Left hindlimb (tissue), 1 donor: ENCODE measurements at regions not wholly inside any gene's neighbourhood (a gene's known extent, or its start where the extent isn't known, plus 50 kb on each side); places are given as distances from the start of the nearest gene placed in this dataset.

Experiments used
- DNase-seq: peaks from one replicate; pipeline ENCODE4 v3.0.0-alpha.2; 2018

DNA sequence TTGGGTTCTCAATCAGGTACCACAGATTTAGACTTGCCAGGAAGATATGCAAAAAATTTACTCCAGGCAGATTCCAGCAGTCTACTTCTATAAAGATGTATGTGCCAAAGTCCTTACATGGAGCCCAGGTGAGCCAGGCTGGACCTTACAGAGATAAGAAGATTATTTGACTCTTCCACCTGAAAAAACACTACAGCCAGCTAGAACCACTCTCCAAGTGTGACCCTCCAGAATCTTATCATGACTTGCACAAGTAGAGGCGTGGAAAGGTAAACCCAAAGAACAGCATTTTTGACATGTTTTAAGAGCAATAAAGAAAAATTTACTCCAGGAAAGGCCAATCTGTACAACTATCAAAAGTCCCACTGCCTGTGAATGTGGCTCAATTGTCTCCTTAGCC is 146.8 kb upstream of the DPT start:
- DNase-seq, result no peak

DNA sequence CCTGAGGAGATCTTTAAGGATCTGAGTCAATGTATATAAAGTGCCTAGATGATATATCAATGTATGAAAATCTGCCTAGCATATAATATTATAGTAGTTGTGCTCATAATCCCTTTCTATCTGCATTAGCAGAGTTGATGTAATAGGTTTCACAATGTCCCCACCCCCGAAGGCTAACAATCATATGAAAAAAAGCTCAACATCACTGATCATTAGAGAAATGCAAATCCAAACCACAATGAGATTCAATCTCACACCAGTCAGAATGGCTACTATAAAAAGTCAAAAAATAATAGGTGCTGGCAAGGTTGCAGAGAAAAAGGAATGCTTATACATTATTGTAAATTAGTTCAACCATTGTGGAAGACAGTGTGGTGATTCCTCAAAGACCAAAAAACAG is 147.8 kb upstream of the DPT start:
- DNase-seq, result no peak

DNA sequence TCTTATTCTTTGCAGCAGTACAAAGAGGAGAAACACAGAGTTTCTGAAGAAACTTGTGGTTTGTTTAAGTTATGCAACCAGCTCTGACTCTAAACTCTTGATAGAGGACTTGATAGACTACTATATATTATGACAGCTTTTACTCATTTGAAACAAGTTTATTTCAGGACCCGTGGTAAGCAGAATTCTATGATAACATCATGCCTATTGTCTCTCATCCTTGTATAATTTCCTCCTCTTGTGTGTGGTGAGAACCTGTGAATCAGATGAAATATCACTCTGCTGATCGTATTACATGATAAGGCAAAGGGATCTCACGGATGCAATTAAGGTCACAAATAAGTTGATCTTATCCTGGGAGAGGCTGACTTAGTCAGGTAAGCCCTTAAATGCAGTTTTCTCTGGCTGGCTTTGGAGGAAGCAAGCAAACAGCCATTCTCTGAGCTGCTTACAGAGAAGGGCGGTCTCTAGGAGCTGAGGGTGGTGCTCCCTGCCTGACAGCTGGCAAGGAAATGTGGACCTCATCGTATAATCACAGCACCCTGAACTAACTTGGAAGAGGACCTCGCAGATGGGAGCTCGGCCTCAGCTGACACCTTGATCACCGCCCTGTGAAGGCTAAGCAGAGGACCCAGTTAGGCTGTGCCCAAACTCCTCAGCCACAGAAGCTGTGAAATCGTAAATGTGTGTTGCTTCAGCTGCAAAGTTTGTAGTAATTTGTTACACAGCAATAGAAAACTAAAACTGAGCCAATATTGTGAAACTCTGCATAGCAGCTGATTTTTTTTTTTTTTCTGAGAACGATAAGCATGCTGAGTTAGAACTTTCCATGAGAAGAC is 151.1 kb upstream of the DPT start:
- no peak for DNase-seq

DNA sequence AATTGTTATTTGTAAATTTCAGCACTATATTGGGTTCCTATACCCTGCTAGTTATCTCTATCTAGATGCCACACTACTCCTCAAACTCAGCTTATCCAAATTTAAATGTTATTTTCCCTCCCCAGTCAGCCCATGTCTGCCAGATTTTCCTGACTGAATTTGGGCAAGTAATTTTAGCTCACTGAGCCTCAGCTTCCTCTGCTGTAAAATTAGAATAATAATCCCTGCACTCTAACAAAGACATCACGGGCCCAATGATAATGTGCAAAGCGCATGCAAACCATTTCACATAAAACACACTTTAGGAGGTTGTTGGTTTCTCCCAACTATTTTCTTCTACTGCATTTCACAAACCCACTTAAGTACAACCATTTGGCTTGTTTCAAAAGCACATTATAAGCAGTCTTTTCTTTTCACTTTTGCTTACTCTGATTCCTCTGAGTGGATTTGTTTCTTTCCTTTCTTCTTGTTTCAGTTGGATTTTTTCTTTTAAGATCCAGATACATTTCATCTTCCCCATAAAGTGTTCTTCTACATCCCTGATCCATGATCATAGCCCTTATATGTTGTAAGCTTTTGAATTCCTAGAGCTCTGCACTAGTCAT is 152.8 kb upstream of the DPT start:
- no peak for DNase-seq

DNA sequence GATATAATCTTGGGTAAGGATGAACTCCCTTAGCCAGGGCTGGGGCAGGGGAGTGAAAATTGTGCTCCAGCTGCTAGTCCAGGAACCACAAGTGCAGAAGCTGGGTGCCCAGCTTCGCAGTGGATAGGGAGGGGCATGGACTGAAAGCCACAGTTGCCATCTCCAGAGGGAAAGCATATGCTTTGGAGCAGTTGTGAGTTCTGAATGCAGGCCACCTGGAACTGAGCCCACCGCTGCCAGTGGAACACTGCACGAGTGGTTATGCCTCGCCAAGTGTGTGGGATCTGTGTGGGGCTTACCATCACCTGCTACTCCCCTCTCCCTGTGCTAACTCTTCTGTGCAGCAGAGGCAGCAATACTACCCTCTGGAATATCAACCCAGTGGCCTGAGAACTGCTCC is 158.4 kb upstream of the DPT start:
- DNase-seq, result no peak

DNA sequence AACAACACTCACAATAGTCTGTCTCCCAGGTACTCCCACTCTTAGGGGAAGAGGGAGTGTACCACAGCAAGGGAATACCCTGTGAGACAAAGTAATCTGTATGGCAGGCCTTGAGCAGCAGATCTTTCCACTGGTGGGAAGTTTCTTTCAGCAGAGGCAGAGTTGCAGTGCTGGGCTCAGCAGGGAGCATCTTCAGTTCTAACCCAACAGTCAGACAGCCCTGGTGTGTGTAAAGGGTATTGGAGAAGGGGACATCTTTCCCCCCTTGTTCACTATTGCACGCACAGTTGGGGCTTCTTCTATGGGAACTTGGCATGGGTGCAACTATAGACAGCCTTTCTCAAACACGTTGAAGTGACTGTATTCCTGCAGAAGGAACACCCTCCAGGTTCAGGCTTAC is 159.4 kb upstream of the DPT start:
- DNase-seq, result no peak

DNA sequence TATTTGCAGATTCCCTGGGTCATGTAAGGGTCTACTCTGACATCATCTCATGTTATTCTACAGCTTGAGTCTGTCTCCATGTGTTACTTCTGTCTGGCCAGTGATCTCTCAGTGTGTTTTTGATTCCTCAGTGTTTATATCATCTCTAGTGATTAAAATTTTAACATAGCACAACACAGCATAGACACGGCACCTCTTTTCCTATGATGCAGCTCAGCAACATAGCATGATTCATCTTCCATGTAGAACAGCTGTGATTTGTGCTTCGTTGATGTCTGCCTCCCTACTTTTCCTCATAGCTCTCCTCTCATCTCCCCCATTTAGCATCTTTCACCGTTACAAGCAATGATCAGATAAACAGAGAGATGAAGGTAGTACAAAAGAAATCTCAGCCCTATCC is 163.9 kb upstream of the DPT start:
- DNase-seq, result no peak

DNA sequence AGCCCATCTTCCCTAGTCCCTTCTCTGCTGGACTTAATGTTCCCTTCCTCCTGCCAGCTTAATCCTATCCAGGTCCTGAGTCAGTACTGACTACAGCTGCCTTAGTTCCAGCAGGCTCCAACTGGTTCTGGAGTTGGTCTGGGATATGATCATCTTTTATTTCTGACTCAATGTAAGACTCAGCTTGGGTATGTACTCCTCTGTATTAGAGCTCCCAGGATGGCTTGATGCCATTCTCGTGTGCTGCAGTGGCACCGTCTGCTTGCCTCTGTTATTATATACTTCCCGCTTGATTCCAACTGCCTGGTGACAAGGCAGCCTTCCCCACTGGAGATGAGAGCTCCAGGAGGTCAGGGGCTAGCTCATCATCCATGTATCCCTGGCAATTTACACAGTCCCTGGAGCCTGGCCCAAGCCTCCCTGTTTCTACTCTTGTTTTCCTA is 164.4 kb upstream of the DPT start:
- peak; percentile 60 for DNase-seq

DNA sequence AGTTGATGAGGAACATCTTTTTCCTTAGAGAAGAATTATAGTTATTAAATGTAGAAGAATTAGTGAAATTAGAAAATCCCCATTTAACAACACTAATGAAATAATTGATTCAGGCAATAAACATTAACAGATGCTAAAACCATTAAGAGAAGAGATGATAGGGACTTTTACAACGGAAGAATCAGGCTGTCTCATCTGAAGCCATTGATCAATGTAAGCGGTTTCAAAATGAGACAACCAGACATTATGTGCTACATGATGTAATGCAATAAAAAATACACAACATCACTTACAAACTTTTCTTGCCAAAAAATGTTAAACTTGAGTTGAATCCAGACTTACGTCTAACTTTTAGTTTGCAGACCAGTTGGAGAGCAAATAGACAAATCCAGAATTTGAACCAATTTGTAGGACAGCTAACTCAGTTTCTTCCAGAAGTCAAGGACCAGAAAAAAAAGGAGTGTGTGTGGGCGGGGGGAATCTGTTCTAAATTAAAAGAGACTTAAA is 165.4 kb upstream of the DPT start:
- DNase-seq, result no peak

DNA sequence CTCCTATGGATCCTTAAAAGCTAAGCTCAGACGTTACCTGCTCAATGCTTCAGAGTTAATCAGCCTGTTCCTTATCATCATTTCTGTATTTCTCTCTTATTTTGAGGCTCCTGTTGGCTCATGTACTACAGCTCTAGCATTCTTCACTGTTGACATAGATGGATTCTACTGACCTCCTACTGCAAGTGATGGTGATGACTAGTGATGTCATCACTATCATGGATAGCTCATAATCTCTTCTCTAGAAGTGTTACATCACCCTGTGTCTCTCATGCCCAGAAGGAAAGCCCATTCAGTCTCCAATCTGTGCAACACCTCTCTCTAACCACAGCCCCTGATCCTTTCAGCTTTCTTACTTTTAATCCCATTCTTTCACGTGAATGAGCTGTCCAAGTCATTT is 168.2 kb upstream of the DPT start:
- no peak for DNase-seq

DNA sequence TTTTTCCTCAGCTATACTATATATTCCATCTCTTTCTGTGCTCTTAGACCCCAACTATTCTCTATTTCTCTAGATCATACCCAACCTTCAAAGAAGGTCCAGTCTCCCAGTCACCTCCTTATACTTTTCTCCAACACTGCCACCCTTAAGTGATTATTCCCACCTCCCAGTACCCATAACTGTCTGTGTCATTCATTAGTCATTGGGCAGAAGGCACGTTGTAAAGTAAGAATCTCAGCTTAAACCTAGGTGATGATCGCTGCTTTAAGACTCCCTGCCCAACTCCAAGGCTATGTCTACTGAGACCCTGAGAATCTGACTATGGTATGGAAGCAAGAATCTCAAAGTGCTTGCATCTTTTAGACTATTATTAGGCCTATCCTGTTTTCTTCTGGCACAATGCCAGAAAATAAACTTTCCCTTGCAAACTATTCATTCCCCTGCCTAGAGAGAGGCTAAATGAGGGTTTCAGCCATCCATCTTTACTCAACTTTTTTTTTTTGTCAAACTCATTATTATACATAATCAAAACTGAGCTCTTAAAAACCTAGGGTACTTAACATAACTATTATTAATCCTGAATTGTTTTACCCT is 174.3 kb upstream of the DPT start:
- no peak for DNase-seq

DNA sequence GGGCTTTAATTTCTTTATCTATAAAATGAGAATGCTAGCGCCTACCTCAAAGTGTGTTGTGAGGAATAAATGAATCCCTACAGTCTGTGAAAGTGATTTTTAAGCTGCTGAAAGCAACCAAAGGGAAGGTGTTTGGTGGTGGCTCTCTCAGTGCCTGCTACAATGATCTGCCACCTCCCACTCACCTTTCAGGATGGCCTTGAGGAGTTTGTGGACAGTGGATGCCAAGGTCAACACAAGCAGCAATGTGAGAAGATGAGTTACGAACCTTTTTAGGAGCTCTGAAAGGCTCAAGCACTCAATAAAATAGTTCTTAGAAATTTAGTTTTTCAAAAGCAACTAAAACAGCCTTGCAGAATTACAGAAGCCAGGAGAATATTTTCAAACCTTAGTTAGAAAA is 176.6 kb upstream of the DPT start:
- DNase-seq, result no peak

DNA sequence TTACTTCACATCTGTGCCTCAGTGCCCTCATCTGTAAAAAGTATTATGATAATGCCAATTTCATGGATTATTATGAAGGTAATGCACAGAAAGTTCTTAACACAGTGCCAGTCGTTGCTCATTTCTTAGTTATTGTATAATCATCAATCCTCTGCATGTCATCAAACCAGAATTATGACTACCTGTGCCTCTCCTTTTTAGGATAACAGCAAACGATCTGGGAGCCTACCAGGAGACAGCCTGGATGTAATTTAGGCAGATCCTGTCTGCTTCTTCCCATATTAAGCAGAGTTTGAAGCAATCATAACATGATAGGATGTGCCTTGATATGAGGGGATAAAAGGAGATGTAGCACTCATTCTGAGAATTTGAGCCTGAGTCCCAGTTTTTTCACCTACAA is 177.4 kb upstream of the DPT start:
- no peak for DNase-seq

DNA sequence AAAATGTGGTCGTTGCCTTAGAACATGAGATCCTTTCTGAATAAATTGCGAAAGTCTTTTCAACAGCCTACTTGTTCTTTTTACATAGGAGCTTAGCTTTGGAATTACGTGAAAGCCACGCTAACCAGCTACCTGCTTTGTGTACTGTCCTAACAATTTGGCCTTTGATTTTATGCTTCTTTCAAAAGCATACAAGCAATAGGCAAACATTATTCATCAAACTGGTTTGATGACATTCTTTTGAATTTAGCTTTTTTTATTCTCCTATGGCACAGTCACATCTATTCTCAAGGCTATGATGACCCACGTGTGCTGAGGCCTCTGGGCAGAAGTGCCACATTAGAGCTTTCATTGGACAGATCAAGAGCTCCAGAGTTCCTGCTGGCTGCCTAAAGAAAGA is 178.0 kb upstream of the DPT start:
- no peak for DNase-seq

DNA sequence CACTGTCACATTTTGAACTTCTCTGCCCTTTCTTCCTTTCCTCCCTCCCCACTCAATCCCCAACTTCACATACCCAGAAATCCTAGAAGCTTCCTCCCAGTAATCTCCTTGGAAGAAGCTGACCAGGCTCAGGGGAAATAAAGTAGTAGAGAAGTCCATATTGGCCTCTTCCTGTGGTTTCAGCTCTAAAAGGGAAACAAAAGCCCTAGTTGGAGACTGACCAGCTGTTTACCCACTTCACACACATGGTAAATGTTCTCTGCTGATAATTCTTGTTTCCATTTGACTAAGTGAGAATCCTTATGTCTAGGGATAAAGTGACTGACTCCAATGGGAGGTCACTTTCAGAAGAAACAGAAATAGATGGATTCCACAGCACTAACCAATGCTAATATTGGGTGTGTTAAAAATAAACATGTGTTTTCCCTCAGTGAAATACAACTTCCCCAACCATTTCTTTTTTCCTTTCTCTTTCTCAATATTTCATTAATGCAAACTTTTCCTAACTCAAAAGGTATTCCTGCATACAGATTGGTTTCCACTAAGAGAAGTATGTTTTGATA is 178.9 kb upstream of the DPT start:
- DNase-seq, result no peak

DNA sequence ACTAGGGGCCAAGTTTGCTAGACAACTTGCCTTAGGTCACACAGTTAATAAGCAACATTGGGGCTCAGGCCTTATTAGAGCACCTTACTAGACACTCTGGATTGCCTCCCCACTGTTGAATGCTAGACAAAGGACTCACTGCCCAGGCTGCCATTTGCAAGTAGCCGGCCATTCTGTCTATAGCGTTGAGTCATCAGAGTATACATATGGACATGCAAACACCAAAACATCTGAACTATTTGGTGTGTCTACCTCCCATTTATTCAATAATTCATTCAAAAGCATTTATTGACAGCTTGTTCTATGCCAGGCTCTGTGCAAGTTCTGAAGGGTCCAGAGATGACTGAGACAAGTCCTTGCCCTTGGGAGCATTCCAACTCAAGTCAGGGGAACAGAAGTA is 181.4 kb upstream of the DPT start:
- no peak for DNase-seq

DNA sequence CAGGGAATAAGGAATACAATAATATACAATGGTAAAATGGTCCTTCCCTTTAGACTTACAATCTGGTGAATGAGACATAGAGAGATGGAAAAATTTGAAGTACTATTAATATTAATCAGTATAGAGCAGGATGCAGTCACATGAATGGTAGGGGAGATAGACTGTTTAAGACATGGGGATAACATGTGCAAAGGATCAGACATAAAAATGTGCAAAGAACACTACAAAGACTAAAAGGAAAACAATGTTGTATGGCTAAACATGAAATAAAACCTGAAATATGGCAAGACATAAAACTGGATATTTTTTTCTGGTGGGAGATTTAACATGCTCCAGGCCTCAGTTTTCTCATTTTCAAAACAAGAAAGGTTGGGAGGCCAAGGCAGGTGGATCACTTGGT is 182.4 kb upstream of the DPT start:
- DNase-seq, result no peak

DNA sequence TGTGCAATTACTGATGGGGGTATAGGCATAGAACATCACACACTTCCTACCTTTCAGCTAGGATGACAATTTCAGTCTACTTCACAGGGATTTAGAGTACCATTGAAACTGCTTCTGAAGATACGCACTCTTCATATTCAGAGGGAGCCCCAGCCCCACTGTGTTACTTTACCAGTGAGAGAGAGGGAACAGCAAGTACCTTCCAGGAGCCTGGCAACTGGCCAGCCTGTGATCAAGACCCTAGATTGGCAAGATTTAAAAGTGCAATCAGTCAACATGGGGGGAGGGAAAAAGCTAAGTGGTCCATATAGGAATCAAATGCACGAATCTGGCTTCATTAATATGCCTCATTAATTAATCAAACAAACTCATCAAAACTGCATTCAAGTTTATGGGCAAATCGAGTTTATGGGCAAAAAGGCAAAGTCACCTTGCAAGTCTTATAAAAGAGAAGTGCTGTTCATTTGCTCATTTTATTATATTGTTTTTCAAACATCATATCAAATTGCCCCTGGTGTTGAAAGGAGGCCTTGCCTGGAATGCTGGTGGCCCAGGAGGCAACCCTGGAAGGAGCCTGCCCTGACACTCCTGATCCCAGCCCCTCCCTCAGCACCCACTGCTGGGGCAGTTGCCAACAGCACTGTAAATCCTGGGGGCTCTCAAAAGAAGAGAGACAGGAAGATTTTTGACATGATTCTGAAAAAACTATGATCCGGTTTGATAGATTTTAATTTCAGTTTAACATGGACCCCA is 184.9 kb upstream of the DPT start:
- no peak for DNase-seq

DNA sequence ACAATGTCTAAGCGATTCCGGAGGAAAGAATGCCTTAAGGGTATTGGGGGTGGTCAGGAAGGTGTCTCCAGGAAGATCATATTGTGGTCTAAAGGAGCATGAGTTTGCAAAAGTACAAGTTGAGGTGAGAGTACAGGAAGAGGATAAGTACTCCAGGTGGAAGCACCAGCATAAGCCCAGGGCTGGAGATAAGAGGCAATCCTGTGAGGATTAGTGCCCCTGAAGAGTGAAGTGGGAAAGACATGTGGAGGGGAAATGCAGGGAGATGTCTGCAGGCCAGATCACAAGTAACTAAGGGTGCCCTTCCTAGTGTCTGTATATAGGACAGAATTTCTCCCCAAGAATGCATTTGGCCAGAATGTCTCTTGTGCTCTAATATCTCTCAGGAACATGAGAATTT is 188.3 kb upstream of the DPT start:
- DNase-seq, result no peak

DNA sequence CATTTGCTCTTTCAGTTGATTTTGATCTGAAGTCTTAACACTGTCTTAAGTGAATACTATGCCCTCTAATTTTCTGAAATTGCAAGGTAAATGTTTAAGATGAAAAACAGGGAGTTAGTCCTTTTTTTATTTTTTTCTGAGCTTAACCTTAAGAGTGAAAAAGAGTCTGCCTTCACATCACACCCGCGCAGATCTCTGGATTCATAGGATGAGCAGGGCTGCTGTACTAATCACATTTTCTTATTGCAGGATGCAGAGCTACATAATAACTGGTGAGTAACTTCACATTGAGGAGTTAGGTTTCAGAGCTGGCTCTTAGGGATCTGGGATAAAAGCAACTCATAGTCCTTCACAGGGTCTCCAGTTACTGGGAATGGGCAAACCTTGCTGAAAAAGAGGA is 188.7 kb upstream of the ATP1B1 start:
- no peak for DNase-seq

DNA sequence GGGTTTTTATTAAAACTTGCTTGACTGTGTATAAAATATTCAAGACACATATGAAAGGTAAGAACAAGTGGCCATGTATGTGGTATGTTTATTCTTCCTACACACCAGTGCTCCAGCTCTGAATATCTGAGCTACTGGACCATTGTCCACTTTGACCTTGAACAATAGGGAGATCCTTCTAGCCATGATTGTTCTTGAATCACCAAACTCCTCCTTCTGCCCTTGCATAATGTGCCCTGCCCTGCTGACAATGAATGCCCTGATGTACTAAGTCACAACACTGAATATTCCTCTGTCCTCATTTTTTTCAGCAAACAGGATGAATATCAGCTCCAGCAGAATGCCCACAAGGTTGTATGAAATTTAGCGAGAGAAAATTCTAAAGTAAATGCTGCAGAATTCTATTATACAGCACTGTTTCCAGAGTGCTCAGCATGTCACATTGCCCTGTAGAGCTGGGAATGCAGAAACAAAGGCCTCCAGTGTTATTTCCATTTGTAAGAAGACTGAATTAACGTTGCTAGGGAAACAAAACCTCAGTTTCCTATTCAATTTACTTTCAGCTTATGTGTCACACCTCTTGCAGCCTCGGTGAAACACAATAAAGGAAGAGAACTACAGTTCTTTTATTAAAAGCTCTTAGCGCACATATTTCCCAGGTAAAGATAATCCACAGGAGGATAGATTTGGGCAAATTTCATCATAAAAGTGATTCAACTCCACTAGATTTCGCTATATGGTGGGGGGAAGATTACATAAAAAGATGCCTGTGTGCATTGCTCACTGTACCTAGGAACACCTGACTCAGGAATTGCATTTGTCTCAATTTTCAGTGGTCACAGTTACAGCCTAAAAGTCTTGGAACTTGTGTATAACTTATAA is 187.4 kb upstream of the ATP1B1 start:
- no peak for DNase-seq

DNA sequence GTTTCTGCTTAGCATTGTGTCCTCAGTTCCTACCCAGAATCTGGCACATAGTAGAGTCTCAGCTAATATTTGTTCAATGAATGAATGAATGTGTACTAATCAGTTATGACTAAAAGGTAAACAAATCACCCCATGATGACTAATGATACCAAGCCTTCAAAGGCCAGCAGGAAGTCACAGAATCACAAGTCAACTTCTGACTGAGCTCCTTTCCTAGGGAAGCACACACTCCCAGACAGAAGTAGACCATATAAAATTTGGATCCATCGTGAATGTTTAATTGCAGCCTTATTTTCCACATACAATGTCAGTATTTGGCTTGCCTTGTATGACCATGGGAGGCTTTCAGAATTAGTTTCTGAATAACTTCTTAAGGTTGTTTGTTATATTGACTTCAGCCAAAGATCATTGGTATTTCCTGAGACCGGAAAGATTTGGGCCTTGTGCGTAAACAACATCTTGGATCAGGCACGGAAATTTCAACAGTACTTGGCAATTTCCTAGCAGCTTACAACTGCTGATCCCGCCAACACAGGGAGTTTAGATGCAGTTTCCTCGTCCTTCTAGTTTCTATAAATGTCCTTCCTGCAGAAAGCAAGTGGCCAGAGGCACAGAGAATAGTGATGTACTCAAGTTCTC is 185.9 kb upstream of the ATP1B1 start:
- no peak for DNase-seq
